Fibroblast of pulmonary artery (primary cell): ENCODE measurements at regions not wholly inside any gene's neighbourhood (a gene's known extent, or its start where the extent isn't known, plus 50 kb on each side); places are given as distances from the start of the nearest gene placed in this dataset.

Source experiments
- DNase-seq: peaks from one replicate; pipeline ENCODE4 v3.0.0-alpha.2; 2010; ENCODE audit warnings: low read depth
- H3K4me3 ChIP-seq: replicated peaks from 2 replicates; pipeline ENCODE4 v1.5.1; 2011; ENCODE audit warnings: low read depth, mild to moderate bottlenecking, control low read depth, low read length, moderate library complexity
- CTCF ChIP-seq: IDR thresholded peaks from 2 replicates; pipeline ENCODE4 v1.5.1; 2011; ENCODE audit warnings: mild to moderate bottlenecking, control low read depth, low read length, inconsistent platforms; ENCODE audit errors: missing control alignments

GRCh38 chr11:104549019-104549418 is 349.2 kb downstream of the CASP12 start:
- H3K4me3 ChIP-seq = no peak overlapping the region

DNA sequence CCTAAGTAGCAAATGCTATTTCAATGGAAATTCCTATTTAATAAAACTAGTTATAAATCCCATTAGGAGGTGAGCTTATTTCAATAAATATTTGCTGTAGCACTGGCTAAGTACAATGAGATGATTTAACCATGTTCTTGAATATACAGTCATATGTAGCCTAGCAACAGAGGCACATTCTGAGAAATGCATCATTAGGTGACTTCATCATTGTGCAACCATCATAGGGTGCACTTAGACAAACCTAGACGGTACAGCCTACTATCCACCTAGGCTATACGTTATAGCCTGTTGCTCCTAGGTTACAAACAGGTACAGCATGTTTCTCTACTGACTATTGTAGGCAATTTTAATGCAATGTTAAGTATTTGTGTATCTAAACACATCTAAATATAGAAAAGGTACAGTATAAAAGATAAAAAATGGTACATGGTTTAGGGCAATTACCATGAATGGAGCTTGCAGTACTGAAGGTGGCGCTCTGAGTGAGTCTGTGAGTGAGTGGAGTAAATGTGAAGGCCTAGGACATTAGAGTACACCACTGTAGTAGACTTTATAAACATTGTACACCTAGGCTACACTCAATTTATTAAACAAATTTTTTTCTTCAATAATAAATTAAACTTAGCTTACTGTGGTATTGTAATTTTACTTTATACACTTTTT is 350.1 kb downstream of the CASP12 start:
- H3K4me3 ChIP-seq = no peak overlapping the region
- no peak for TF ChIP-seq CTCF
- peak; percentile 46 for DNase-seq

More at GRCh38 chr11:104549019-104549418, 349.2 kb downstream of the CASP12 start:
- no peak for TF ChIP-seq CTCF
- no peak for DNase-seq

- no peak for TF ChIP-seq CTCF
- H3K4me3 ChIP-seq = no peak overlapping the region
- no peak for DNase-seq
These were observed 351.8 kb downstream of the CASP12 start for GRCh38 chr11:104546501-104546900.

- no peak for DNase-seq
- TF ChIP-seq CTCF = no peak
- H3K4me3 ChIP-seq = no peak overlapping the region
These were observed 356.6 kb downstream of the CASP12 start for GRCh38 chr11:104541701-104542100.

DNA sequence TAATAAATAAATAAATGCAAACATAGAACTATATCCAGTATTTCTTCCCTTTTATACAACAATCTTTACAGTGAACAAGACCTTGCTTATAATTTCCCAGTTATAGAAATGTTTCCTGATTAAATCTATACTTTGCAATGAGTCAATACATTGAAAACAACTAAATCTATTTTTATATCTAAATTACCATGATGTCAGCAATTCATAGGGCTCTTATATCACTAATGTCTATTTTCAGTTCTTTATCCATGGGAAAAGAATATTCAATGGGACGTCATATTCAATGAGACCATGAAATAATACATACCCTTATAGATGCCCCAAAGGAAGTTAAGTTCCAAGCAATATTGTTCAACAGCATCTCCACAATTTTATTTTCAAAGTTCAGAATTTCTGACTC is 359.9 kb downstream of the CASP12 start:
- no peak for TF ChIP-seq CTCF
- DNase-seq = no peak
- no peak overlapping the region for H3K4me3 ChIP-seq

- peak; percentile 79 for DNase-seq
- no peak overlapping the region for H3K4me3 ChIP-seq
- TF ChIP-seq CTCF = no peak
These were observed 364.0 kb downstream of the CASP12 start for GRCh38 chr11:104534278-104534677.

GRCh38 chr11:104531894-104532293 is 366.4 kb downstream of the CASP12 start:
- no peak for TF ChIP-seq CTCF
- H3K4me3 ChIP-seq = no peak overlapping the region
- no peak for DNase-seq
